GM18909 (cell line): ENCODE measurements at regions not wholly inside any gene's neighbourhood (a gene's known extent, or its start where the extent isn't known, plus 50 kb on each side); places are given as distances from the start of the nearest gene placed in this dataset.

ENCODE experiments used
- ATAC-seq: cut with Tn5 transposase; IDR thresholded peaks from one replicate; pipeline ENCODE4 v1.9.1; 2021; ENCODE audit warnings: mild to moderate bottlenecking; ENCODE audit not compliant: unreplicated experiment, poor library complexity

GRCh38 chr2:137823196-137823595 is 141.1 kb upstream of the HNMT start:
- ATAC-seq = no peak

GRCh38 chr2:137824501-137824900 is 139.8 kb upstream of the HNMT start:
- ATAC-seq = no peak

GRCh38 chr2:137826373-137827372 is 137.6 kb upstream of the HNMT start:
- ATAC-seq = peak; percentile 99

GRCh38 chr2:137828624-137829023 is 135.6 kb upstream of the HNMT start:
- no peak for ATAC-seq

GRCh38 chr2:137829251-137829650 is 135.0 kb upstream of the HNMT start:
- ATAC-seq = no peak

GRCh38 chr2:137834760-137835379 is 129.4 kb upstream of the HNMT start:
- no peak for ATAC-seq

GRCh38 chr2:137836671-137837070 is 127.6 kb upstream of the HNMT start:
- ATAC-seq = no peak

- ATAC-seq = no peak
Measured at GRCh38 chr2:137837830-137838229, 126.4 kb upstream of the HNMT start.

- peak; percentile 50 for ATAC-seq
Measured at GRCh38 chr2:137838255-137839092, 125.8 kb upstream of the HNMT start.

GRCh38 chr2:137842430-137842829 is 121.8 kb upstream of the HNMT start:
- no peak for ATAC-seq

- ATAC-seq = no peak
Measured at GRCh38 chr2:137842952-137843351, 121.3 kb upstream of the HNMT start.

GRCh38 chr2:137845422-137845821 is 118.9 kb upstream of the HNMT start:
- no peak for ATAC-seq

- ATAC-seq = no peak
Measured at GRCh38 chr2:137846993-137847392, 117.3 kb upstream of the HNMT start.

- ATAC-seq = no peak
Measured at GRCh38 chr2:137847443-137847842, 116.8 kb upstream of the HNMT start.

- ATAC-seq = no peak
Measured at GRCh38 chr2:137857881-137858280, 106.4 kb upstream of the HNMT start.

- no peak for ATAC-seq
Measured at GRCh38 chr2:137862651-137863050, 101.6 kb upstream of the HNMT start.

GRCh38 chr2:137865954-137866540 is 98.2 kb upstream of the HNMT start:
- peak; percentile 65 for ATAC-seq

GRCh38 chr2:137870682-137871081 is 93.6 kb upstream of the HNMT start:
- ATAC-seq = peak; percentile 80

GRCh38 chr2:137872577-137872976 is 91.7 kb upstream of the HNMT start:
- peak; percentile 66 for ATAC-seq

GRCh38 chr2:137873536-137874244 is 90.6 kb upstream of the HNMT start:
- no peak for ATAC-seq
